ENCODE measurements at regions not wholly inside any gene's neighbourhood (a gene's known extent, or its start where the extent isn't known, plus 50 kb on each side); places are given as distances from the start of the nearest gene placed in this dataset.

GRCh38 chrX:9301836-9302235 is 163.0 kb upstream of the TBL1X start:
- no peak for DNase-seq (ENCODE audit: insufficient read length, low spot score, missing footprints)
- Histone ChIP-seq H4K20me1 (ENCODE audit: insufficient read depth, low read length) (no peaks in the 10 kb centered on the region), H3K27me3 (ENCODE audit: insufficient read depth, low read length) (no peaks in the 10 kb centered on the region), H3K4me1 (ENCODE audit: insufficient read depth, low read length) (no peaks in the 10 kb centered on the region), H3K4me2 (ENCODE audit: insufficient read depth, low read length) (peak overlapping the region; percentile 32), H3K4me3 (ENCODE audit: insufficient read depth, low read length) (no peak overlapping the region), H3K36me3 (ENCODE audit: insufficient read depth, low read length) (no peaks in the 10 kb centered on the region), H3K27ac (ENCODE audit: low read depth, low read length) (no peak overlapping the region), H3K9me3 (ENCODE audit: low read depth, low read length) (no peaks in the 10 kb centered on the region), H3K79me2 (ENCODE audit: insufficient read depth, low read length) (no peaks in the 10 kb centered on the region), H2AFZ (ENCODE audit: low read length) (no peak overlapping the region)
- TF ChIP-seq CTCF (IDR thresholded peaks at IDR 0.05; ENCODE audit: extremely low read depth, low read depth, low read length) = no peak

- no peaks in the 10 kb centered on the region for H3K27me3 ChIP-seq (ENCODE audit: insufficient read depth, low read length)
- H4K20me1 ChIP-seq (ENCODE audit: insufficient read depth, low read length) = no peaks in the 10 kb centered on the region
- H3K36me3 ChIP-seq (ENCODE audit: insufficient read depth, low read length) = no peaks in the 10 kb centered on the region
- no peak for DNase-seq (ENCODE audit: insufficient read length, low spot score, missing footprints)
- H2AFZ ChIP-seq (ENCODE audit: low read length) = no peak overlapping the region
- TF ChIP-seq CTCF (IDR thresholded peaks at IDR 0.05; ENCODE audit: extremely low read depth, low read depth, low read length) = no peak
- H3K79me2 ChIP-seq (ENCODE audit: insufficient read depth, low read length) = no peaks in the 10 kb centered on the region
- no peak overlapping the region for H3K27ac ChIP-seq (ENCODE audit: low read depth, low read length)
- H3K4me1 ChIP-seq (ENCODE audit: insufficient read depth, low read length) = no peaks in the 10 kb centered on the region
- H3K9me3 ChIP-seq (ENCODE audit: low read depth, low read length) = no peaks in the 10 kb centered on the region
- no peak overlapping the region for H3K4me3 ChIP-seq (ENCODE audit: insufficient read depth, low read length)
- H3K4me2 ChIP-seq (ENCODE audit: insufficient read depth, low read length) = no peak overlapping the region
Measured at GRCh38 chrX:9302381-9302780, 162.5 kb upstream of the TBL1X start.

DNA sequence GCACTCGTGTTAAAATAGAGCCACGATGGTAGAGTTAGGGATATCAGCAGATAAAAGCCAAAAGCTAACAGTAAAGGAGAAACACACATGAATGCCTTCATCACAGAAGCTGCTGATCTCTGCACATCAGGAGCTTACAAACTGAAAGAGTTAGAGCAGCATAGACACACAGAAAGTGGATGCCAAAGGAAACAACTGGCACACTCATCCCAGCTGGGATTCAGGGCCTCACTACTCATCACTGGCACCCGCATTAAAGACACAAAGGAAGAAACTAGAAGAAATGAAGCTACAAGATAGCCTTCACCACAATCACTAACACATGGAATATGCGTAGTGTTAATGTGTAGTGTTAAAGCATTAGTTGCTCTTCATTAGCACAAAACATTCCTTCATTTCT is 156.4 kb upstream of the TBL1X start:
- no peaks in the 10 kb centered on the region for H3K27me3 ChIP-seq (ENCODE audit: insufficient read depth, low read length)

DNA sequence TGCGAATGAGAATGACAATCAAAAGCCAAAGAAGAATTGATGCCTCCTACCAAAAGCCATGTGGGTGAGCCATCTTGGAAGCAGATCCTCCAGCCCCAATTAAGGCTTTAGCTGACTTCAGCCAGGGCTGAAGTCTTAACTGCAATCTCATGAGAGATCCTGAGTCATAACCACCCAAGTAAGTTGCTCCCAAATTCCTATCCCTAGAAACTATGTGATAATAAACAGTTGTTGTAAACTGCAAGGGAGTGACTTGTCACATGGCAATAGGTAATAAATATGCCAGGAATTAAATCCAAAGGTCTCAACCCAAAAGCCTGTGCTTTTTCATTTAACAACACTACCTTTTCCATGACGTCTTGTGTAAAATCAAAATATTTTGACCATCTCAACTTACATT is 154.2 kb upstream of the TBL1X start:
- DNase-seq (ENCODE audit: insufficient read length, low spot score, missing footprints) = peak; percentile 86
- no peak overlapping the region for H3K4me2 ChIP-seq (ENCODE audit: insufficient read depth, low read length)
- H3K9me3 ChIP-seq (ENCODE audit: low read depth, low read length) = no peaks in the 10 kb centered on the region
- H3K27ac ChIP-seq (ENCODE audit: low read depth, low read length) = no peak overlapping the region
- no peak overlapping the region for H2AFZ ChIP-seq (ENCODE audit: low read length)
- no peaks in the 10 kb centered on the region for H3K79me2 ChIP-seq (ENCODE audit: insufficient read depth, low read length)
- no peaks in the 10 kb centered on the region for H4K20me1 ChIP-seq (ENCODE audit: insufficient read depth, low read length)
- no peaks in the 10 kb centered on the region for H3K36me3 ChIP-seq (ENCODE audit: insufficient read depth, low read length)
- H3K27me3 ChIP-seq (ENCODE audit: insufficient read depth, low read length) = no peaks in the 10 kb centered on the region
- H3K4me3 ChIP-seq (ENCODE audit: insufficient read depth, low read length) = no peak overlapping the region
- no peaks in the 10 kb centered on the region for H3K4me1 ChIP-seq (ENCODE audit: insufficient read depth, low read length)
- TF ChIP-seq CTCF (IDR thresholded peaks at IDR 0.05; ENCODE audit: extremely low read depth, low read depth, low read length) = no peak

More for the DNA sequence above, 156.4 kb upstream of the TBL1X start:
- DNase-seq (ENCODE audit: insufficient read length, low spot score, missing footprints) = peak; percentile 80
- H4K20me1 ChIP-seq (ENCODE audit: insufficient read depth, low read length) = no peaks in the 10 kb centered on the region
- TF ChIP-seq CTCF (IDR thresholded peaks at IDR 0.05; ENCODE audit: extremely low read depth, low read depth, low read length) = no peak
- H3K9me3 ChIP-seq (ENCODE audit: low read depth, low read length) = no peaks in the 10 kb centered on the region
- H3K4me3 ChIP-seq (ENCODE audit: insufficient read depth, low read length) = no peak overlapping the region
- no peaks in the 10 kb centered on the region for H3K4me1 ChIP-seq (ENCODE audit: insufficient read depth, low read length)
- no peak overlapping the region for H3K4me2 ChIP-seq (ENCODE audit: insufficient read depth, low read length)
- H3K36me3 ChIP-seq (ENCODE audit: insufficient read depth, low read length) = no peaks in the 10 kb centered on the region
- no peaks in the 10 kb centered on the region for H3K79me2 ChIP-seq (ENCODE audit: insufficient read depth, low read length)
- no peak overlapping the region for H3K27ac ChIP-seq (ENCODE audit: low read depth, low read length)
- no peak overlapping the region for H2AFZ ChIP-seq (ENCODE audit: low read length)
